BE2C (cell line): ENCODE measurements at regions not wholly inside any gene's neighbourhood (a gene's known extent, or its start where the extent isn't known, plus 50 kb on each side); places are given as distances from the start of the nearest gene placed in this dataset.

Source experiments
- DNase-seq: peaks from one replicate; pipeline ENCODE4 v3.0.0-alpha.2; 2020
- H3K27me3 ChIP-seq: fragments of 250-450 bp; sonication (Bioruptor Pico); 2 replicates; pipeline ENCODE4 v1.5.1; 2020; ENCODE audit warnings: mild to moderate bottlenecking
- H3K36me3 ChIP-seq: fragments of 250-450 bp; sonication (Bioruptor Pico); 2 replicates; pipeline ENCODE4 v1.5.1; 2020; ENCODE audit warnings: mild to moderate bottlenecking
- H3K4me1 ChIP-seq: fragments of 250-450 bp; sonication (Bioruptor Pico); 2 replicates; pipeline ENCODE4 v1.5.1; 2020
- H3K4me3 ChIP-seq: 2 replicates; pipeline ENCODE4 v1.5.1; 2011; ENCODE audit warnings: low read depth, low read length
- H3K9me3 ChIP-seq: fragments of 250-450 bp; sonication (Bioruptor Pico); 2 replicates; pipeline ENCODE4 v1.5.1; 2020
- TF ChIP-seq, protein P1 (sequence below): IDR thresholded peaks from 2 replicates; pipeline ENCODE4 v1.5.1; 2012; ENCODE audit warnings: mild to moderate bottlenecking, low read depth, low read length

DNA sequence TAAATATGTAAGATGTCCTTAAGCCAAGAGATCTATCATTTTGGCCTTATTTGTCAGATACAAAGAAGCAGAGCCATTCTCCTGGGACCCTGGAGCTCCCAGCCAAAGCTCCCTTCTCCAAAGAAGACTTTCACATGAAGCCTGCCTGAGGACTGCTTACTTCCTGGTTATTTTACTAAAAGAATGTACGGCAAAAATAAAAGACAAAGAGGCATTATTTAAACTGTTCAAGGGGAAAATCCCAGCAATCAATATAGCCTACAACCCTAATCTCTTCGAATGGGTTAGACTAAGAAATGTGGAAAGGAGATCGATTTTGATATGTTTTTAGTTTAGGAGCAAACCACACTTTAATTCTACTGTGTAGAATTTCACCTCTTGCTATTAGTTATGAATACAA is 237.9 kb upstream of the CTBP2 start:
- Histone ChIP-seq H3K36me3 (no peaks in the 10 kb centered on the region), H3K4me3 (no peak overlapping the region), H3K27me3 (no peaks in the 10 kb centered on the region), H3K9me3 (no peaks in the 10 kb centered on the region), H3K4me1 (no peaks in the 10 kb centered on the region)
- DNase-seq: no peak
- TF ChIP-seq, protein P1, sequence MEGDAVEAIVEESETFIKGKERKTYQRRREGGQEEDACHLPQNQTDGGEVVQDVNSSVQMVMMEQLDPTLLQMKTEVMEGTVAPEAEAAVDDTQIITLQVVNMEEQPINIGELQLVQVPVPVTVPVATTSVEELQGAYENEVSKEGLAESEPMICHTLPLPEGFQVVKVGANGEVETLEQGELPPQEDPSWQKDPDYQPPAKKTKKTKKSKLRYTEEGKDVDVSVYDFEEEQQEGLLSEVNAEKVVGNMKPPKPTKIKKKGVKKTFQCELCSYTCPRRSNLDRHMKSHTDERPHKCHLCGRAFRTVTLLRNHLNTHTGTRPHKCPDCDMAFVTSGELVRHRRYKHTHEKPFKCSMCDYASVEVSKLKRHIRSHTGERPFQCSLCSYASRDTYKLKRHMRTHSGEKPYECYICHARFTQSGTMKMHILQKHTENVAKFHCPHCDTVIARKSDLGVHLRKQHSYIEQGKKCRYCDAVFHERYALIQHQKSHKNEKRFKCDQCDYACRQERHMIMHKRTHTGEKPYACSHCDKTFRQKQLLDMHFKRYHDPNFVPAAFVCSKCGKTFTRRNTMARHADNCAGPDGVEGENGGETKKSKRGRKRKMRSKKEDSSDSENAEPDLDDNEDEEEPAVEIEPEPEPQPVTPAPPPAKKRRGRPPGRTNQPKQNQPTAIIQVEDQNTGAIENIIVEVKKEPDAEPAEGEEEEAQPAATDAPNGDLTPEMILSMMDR: no peak

DNA sequence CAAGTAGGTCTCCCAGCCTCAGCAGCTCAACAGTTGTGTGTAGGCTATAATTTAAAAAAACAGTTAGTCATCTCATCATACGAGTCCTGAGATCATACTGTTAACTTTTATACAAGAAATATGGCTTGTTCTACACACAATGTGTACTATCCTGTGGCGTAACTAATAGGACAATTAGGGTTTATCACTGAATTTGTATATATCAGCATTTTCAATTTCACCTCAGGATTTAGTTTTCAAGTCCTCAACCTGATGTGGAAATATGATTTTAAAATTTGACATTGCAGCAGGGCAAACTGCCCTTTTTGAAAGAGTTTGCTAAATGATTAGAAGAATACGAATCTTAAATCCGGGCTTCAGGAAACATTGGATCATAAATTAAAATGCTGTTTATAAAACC is 237.2 kb upstream of the CTBP2 start:
- TF ChIP-seq, protein P1: no peak
- Histone ChIP-seq H3K27me3 (no peaks in the 10 kb centered on the region), H3K4me1 (no peaks in the 10 kb centered on the region), H3K4me3 (no peak overlapping the region), H3K9me3 (no peaks in the 10 kb centered on the region), H3K36me3 (no peaks in the 10 kb centered on the region)
- no peak for DNase-seq

DNA sequence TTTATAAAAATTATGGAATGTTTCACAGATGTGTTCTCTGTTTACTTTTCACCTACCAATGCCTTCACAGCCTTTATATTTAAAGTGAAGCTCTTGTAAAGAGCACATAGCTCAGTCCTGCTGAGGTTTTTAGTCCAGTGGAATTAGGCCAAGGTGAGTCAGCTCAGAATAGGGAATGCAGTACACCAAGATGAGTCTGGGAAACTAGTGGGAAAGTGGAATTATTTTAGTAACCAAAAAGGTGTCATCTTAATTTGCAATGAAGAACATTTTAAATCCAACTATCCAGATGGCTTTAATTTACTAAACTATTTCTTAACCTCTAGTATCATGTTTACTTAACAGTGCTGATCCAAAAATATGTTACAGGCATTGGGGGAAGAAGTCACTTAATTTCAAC is 236.3 kb upstream of the CTBP2 start:
- no peaks in the 10 kb centered on the region for H3K27me3 ChIP-seq

GRCh38 chr10:125392609-125393008 is 232.2 kb upstream of the CTBP2 start:
- H3K27me3 ChIP-seq: no peaks in the 10 kb centered on the region
- no peak overlapping the region for H3K4me3 ChIP-seq
- H3K4me1 ChIP-seq: no peaks in the 10 kb centered on the region
- TF ChIP-seq, protein P1: no peak
- no peaks in the 10 kb centered on the region for H3K9me3 ChIP-seq
- no peak for DNase-seq
- no peaks in the 10 kb centered on the region for H3K36me3 ChIP-seq

More for the DNA sequence above, 236.3 kb upstream of the CTBP2 start:
- no peak overlapping the region for H3K4me3 ChIP-seq
- H3K36me3 ChIP-seq: no peaks in the 10 kb centered on the region
- TF ChIP-seq, protein P1: no peak
- no peak for DNase-seq
- no peaks in the 10 kb centered on the region for H3K9me3 ChIP-seq
- H3K4me1 ChIP-seq: no peaks in the 10 kb centered on the region

DNA sequence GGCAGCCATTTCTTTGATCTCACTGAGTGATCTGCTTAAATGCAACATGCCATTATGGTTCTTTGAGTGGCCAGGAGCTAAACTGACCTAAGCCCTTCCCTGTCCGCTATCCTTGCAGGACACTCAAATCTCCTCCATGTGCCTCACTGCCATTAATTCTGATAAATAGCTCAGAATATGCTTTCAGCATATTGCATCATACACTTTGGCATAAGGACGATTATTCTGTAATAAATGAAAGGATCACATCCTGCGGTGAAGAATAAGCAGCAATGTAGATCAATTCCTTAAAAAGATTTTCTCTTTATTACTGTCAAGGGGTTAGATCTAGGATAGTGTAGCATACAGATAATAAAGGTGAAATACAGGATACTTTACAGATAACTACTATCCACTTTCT is 231.8 kb upstream of the CTBP2 start:
- no peak overlapping the region for H3K4me3 ChIP-seq
- H3K4me1 ChIP-seq: no peaks in the 10 kb centered on the region
- H3K27me3 ChIP-seq: no peaks in the 10 kb centered on the region
- H3K36me3 ChIP-seq: no peaks in the 10 kb centered on the region
- TF ChIP-seq, protein P1: no peak
- no peaks in the 10 kb centered on the region for H3K9me3 ChIP-seq
- no peak for DNase-seq

- no peak overlapping the region for H3K4me3 ChIP-seq
Observed at GRCh38 chr10:125389648-125390047, 229.3 kb upstream of the CTBP2 start.

More at GRCh38 chr10:125389648-125390047, 229.3 kb upstream of the CTBP2 start:
- Histone ChIP-seq H3K4me1 (no peaks in the 10 kb centered on the region), H3K27me3 (no peaks in the 10 kb centered on the region), H3K36me3 (no peaks in the 10 kb centered on the region), H3K9me3 (no peaks in the 10 kb centered on the region)
- no peak for DNase-seq
- TF ChIP-seq, protein P1: no peak
